ENCODE measurements at regions not wholly inside any gene's neighbourhood (a gene's known extent, or its start where the extent isn't known, plus 50 kb on each side); places are given as distances from the start of the nearest gene placed in this dataset.

DNA sequence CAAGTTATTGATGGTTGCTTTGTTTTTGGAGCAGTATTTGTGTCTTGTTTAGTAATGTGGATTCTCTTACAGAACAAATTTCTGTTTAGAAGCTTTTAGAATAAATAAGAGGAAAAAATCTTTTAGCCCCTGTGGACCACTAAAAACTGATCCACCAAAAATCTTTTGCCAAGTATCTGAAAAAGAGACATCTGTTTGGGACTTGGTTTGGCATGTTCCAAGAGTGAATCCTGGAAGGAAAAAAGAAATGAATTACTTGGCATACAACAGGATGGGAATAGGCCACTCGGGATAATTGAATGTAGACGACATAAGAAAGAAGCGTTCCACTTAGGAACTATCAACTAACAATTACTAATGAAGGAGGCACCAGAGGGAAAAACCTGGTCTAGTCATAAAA, 1350.1 kb upstream of the C9orf72 start:
- TF ChIP-seq, protein P1, sequence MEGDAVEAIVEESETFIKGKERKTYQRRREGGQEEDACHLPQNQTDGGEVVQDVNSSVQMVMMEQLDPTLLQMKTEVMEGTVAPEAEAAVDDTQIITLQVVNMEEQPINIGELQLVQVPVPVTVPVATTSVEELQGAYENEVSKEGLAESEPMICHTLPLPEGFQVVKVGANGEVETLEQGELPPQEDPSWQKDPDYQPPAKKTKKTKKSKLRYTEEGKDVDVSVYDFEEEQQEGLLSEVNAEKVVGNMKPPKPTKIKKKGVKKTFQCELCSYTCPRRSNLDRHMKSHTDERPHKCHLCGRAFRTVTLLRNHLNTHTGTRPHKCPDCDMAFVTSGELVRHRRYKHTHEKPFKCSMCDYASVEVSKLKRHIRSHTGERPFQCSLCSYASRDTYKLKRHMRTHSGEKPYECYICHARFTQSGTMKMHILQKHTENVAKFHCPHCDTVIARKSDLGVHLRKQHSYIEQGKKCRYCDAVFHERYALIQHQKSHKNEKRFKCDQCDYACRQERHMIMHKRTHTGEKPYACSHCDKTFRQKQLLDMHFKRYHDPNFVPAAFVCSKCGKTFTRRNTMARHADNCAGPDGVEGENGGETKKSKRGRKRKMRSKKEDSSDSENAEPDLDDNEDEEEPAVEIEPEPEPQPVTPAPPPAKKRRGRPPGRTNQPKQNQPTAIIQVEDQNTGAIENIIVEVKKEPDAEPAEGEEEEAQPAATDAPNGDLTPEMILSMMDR (IDR thresholded peaks at IDR 0.05; ENCODE audit: extremely low read depth in 1 of 2, insufficient read depth in 1 of 2, low read depth in 1 of 2, low read length in 2 of 2): no peak
- TF ChIP-seq JUN (IDR thresholded peaks at IDR 0.05; ENCODE audit: borderline replicate concordance, insufficient read depth, insufficient read length, low read depth): no peak
- no peak for TF ChIP-seq POLR2A (IDR thresholded peaks at IDR 0.05; ENCODE audit: low read depth, low read length)
- TF ChIP-seq, protein P2, sequence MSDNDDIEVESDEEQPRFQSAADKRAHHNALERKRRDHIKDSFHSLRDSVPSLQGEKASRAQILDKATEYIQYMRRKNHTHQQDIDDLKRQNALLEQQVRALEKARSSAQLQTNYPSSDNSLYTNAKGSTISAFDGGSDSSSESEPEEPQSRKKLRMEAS (IDR thresholded peaks at IDR 0.05; ENCODE audit: insufficient read depth, insufficient read length): no peak
- no peak for TF ChIP-seq POLR2AphosphoS5 (IDR thresholded peaks at IDR 0.05; ENCODE audit: insufficient read depth, low read depth, low read length)
- TF ChIP-seq EZH2 (IDR thresholded peaks at IDR 0.05; ENCODE audit: borderline replicate concordance, low read depth, low read length, severe bottlenecking): no peak
